Mesendoderm (in vitro differentiated cells): ENCODE measurements at regions not wholly inside any gene's neighbourhood (a gene's known extent, or its start where the extent isn't known, plus 50 kb on each side); places are given as distances from the start of the nearest gene placed in this dataset.

Source experiments
- DNase-seq: peaks from one replicate; pipeline ENCODE4 v3.0.0; 2013
- H2AK5ac ChIP-seq: 2 replicates; pipeline ENCODE4 v1.6.1; 2013; ENCODE audit warnings: low read length, inconsistent platforms
- H2BK120ac ChIP-seq: 2 replicates; pipeline ENCODE4 v1.6.1; 2013; ENCODE audit warnings: low read depth, mild to moderate bottlenecking, low read length, moderate library complexity, mixed read lengths
- H2BK15ac ChIP-seq: replicated peaks from 2 replicates; pipeline ENCODE4 v1.6.1; 2013; ENCODE audit warnings: low read depth, mild to moderate bottlenecking, moderate library complexity
- H2BK5ac ChIP-seq: 2 replicates; pipeline ENCODE4 v1.6.1; 2013; ENCODE audit warnings: low read length, inconsistent platforms
- H3K18ac ChIP-seq: 2 replicates; pipeline ENCODE4 v1.6.1; 2013; ENCODE audit warnings: mild to moderate bottlenecking, low read length, mixed read lengths
- H3K23ac ChIP-seq: one replicate; pipeline ENCODE4 v1.6.1; 2013; ENCODE audit warnings: low read length
- H3K27ac ChIP-seq: 2 replicates; pipeline ENCODE4 v1.5.1; 2013; ENCODE audit warnings: low read depth, mild to moderate bottlenecking, inconsistent platforms, low read length, moderate library complexity
- H3K27me3 ChIP-seq: 2 replicates; pipeline ENCODE4 v1.6.1; 2013; ENCODE audit warnings: low read length, control low read depth, mild to moderate bottlenecking, inconsistent platforms; ENCODE audit not compliant: insufficient read depth, poor library complexity
- H3K36me3 ChIP-seq: 2 replicates; pipeline ENCODE4 v1.6.1; 2013; ENCODE audit warnings: low read length, inconsistent platforms; ENCODE audit not compliant: control insufficient read depth, insufficient read depth
- H3K4ac ChIP-seq: one replicate; pipeline ENCODE4 v1.6.1; 2013; ENCODE audit warnings: low read depth, mild to moderate bottlenecking, low read length, moderate library complexity
- H3K4me1 ChIP-seq: 2 replicates; pipeline ENCODE4 v1.6.1; 2013; ENCODE audit warnings: low read depth, low read length, inconsistent platforms; ENCODE audit not compliant: control insufficient read depth
- H3K4me2 ChIP-seq: 2 replicates; pipeline ENCODE4 v1.6.1; 2013; ENCODE audit warnings: low read length
- H3K4me3 ChIP-seq: 2 replicates; pipeline ENCODE4 v1.5.1; 2013; ENCODE audit warnings: mild to moderate bottlenecking, low read length
- H3K56ac ChIP-seq: one replicate; pipeline ENCODE4 v1.6.1; 2013; ENCODE audit warnings: low read length
- H3K79me1 ChIP-seq: 2 replicates; pipeline ENCODE4 v1.6.1; 2013; ENCODE audit warnings: low read length, inconsistent platforms
- H3K79me2 ChIP-seq: 2 replicates; pipeline ENCODE4 v1.6.1; 2013; ENCODE audit warnings: mild to moderate bottlenecking, low read length; ENCODE audit not compliant: control insufficient read depth, insufficient read depth
- H3K9ac ChIP-seq: 2 replicates; pipeline ENCODE4 v1.6.1; 2013; ENCODE audit warnings: low read length, inconsistent platforms
- H4K5ac ChIP-seq: one replicate; pipeline ENCODE4 v1.6.1; 2013; ENCODE audit warnings: low read length
- H4K8ac ChIP-seq: one replicate; pipeline ENCODE4 v1.6.1; 2013; ENCODE audit warnings: low read depth, mild to moderate bottlenecking, control low read depth, low read length, moderate library complexity
- WGBS: extraction: QIAGEN DNeasy Blood & Tissue Kit; methylation state at CpG from one replicate; pipeline ENCODE4 v1.1.7; 2013; ENCODE audit warnings: low lambda C conversion rate, missing lambda C conversion rate; ENCODE audit not compliant: insufficient coverage; ENCODE audit errors: extremely low coverage; 5-methylcytosine and 5-hydroxymethylcytosine counted together

DNA sequence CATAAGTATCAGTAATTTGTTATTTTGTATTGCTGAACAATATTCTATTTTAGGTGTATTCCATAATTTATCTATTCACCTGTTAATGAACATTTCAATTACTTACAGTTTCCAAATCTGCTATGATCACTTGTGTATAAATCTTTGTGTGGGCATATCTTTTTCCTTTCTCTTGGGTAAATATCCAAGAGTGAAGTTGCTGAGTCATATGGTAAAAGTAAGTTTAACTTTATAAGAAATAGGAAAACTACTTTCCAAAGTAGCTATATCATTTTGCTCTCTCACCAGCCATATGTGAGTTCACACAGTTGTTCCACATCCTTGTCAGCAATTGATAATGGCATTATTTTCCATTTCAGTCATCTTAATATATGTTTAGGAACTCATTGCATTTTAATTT, 66.6 kb upstream of the KITLG start:
- Histone ChIP-seq H4K8ac (no peak overlapping the region), H3K4me2 (no peak overlapping the region), H4K5ac (no peak overlapping the region), H3K23ac (no peak overlapping the region), H3K56ac (no peak overlapping the region), H3K4ac (no peak overlapping the region), H3K4me3 (no peak overlapping the region), H3K79me1 (no peaks in the 10 kb centered on the region), H2BK120ac (no peak overlapping the region), H2AK5ac (no peak overlapping the region), H3K36me3 (no peaks in the 10 kb centered on the region), H3K27me3 (no peaks in the 10 kb centered on the region), H3K27ac (no peak overlapping the region), H3K79me2 (no peaks in the 10 kb centered on the region), H2BK15ac (no peak overlapping the region), H2BK5ac (no peak overlapping the region), H3K9ac (no peak overlapping the region), H3K18ac (no peak overlapping the region), H3K4me1 (no peaks in the 10 kb centered on the region)
- DNase-seq: no peak

GRCh38 chr12:88645816-88646215, 65.5 kb upstream of the KITLG start:
- Histone ChIP-seq H3K79me2 (no peaks in the 10 kb centered on the region), H2BK5ac (no peak overlapping the region), H4K5ac (no peak overlapping the region), H3K27ac (no peak overlapping the region), H4K8ac (no peak overlapping the region), H3K79me1 (no peaks in the 10 kb centered on the region), H3K56ac (no peak overlapping the region), H2BK15ac (no peak overlapping the region), H3K27me3 (no peaks in the 10 kb centered on the region), H2AK5ac (no peak overlapping the region), H2BK120ac (no peak overlapping the region), H3K36me3 (no peaks in the 10 kb centered on the region), H3K4me1 (no peaks in the 10 kb centered on the region), H3K18ac (no peak overlapping the region), H3K9ac (no peak overlapping the region), H3K4ac (no peak overlapping the region), H3K4me3 (no peak overlapping the region), H3K4me2 (no peak overlapping the region), H3K23ac (no peak overlapping the region)
- no CpG with 5 or more reads among the region's 1 CpG for WGBS
- no peak for DNase-seq

DNA sequence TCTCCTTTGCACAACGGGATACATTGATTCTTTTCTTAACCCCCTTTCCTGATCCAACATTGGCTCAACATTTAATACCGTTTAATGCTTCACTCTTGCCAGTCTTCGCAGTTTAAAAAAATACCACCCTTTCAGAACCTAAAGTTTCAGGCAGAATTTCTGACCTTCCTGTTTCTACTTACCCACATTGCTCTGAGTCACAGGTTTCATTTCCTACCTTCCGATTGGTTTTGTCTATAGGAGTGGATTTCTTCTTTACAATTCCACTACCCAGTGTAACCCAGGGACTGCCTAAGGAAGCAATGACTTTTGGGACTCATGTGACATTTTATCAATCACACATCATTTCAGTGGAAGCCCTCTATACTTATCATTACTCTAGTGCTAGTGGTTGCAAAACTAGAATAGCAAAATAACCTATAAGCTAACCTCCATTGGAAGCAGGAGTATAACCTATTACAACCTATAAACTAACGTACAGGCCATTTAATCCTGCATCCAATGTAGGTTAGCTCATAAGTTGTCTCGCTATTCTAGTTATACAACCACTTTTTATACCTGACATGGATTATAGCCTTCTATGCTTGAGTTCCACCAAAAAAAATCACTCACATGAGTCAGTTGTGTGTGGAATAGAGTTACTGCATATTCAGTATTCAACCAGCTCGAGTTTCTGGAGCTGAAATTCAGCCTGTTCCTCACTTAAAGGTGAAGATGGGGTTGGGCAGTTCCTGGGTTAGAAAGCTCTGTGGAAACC, 64.9 kb upstream of the KITLG start:
- Histone ChIP-seq H3K23ac (no peak overlapping the region), H4K8ac (no peak overlapping the region), H3K79me2 (no peaks in the 10 kb centered on the region), H3K27me3 (no peaks in the 10 kb centered on the region), H2AK5ac (no peak overlapping the region), H3K36me3 (no peaks in the 10 kb centered on the region), H3K4me3 (no peak overlapping the region), H3K56ac (no peak overlapping the region), H2BK15ac (no peak overlapping the region), H2BK120ac (no peak overlapping the region), H3K9ac (no peak overlapping the region), H4K5ac (no peak overlapping the region), H3K27ac (no peak overlapping the region), H3K79me1 (no peaks in the 10 kb centered on the region), H3K4me2 (no peak overlapping the region), H3K4me1 (no peaks in the 10 kb centered on the region), H2BK5ac (no peak overlapping the region), H3K4ac (no peak overlapping the region), H3K18ac (no peak overlapping the region)
- no peak for DNase-seq
- no CpG with 5 or more reads among the region's 7 CpGs for WGBS

GRCh38 chr12:88643685-88644084, 63.4 kb upstream of the KITLG start:
- H3K23ac ChIP-seq: no peak overlapping the region
- no CpG with 5 or more reads among the region's 2 CpGs for WGBS
- H2BK5ac ChIP-seq: no peak overlapping the region
- no peaks in the 10 kb centered on the region for H3K27me3 ChIP-seq
- no peak overlapping the region for H3K56ac ChIP-seq
- no peak overlapping the region for H3K4me2 ChIP-seq
- no peak overlapping the region for H2BK120ac ChIP-seq
- no peak overlapping the region for H3K9ac ChIP-seq
- no peak overlapping the region for H2BK15ac ChIP-seq
- no peak overlapping the region for H3K18ac ChIP-seq
- H3K4ac ChIP-seq: no peak overlapping the region
- no peaks in the 10 kb centered on the region for H3K79me1 ChIP-seq
- H4K5ac ChIP-seq: no peak overlapping the region
- no peaks in the 10 kb centered on the region for H3K79me2 ChIP-seq
- H3K36me3 ChIP-seq: no peaks in the 10 kb centered on the region
- H4K8ac ChIP-seq: no peak overlapping the region
- H3K4me1 ChIP-seq: no peaks in the 10 kb centered on the region
- no peak overlapping the region for H2AK5ac ChIP-seq
- DNase-seq: no peak
- H3K27ac ChIP-seq: no peak overlapping the region
- H3K4me3 ChIP-seq: no peak overlapping the region

GRCh38 chr12:88642675-88643431, 62.6 kb upstream of the KITLG start:
- H2AK5ac ChIP-seq: no peak overlapping the region
- no peak overlapping the region for H3K4me2 ChIP-seq
- no peak overlapping the region for H3K27ac ChIP-seq
- no peak overlapping the region for H3K9ac ChIP-seq
- H3K4me1 ChIP-seq: no peaks in the 10 kb centered on the region
- no peak overlapping the region for H2BK5ac ChIP-seq
- no peak overlapping the region for H3K23ac ChIP-seq
- no peaks in the 10 kb centered on the region for H3K79me1 ChIP-seq
- H3K4me3 ChIP-seq: no peak overlapping the region
- no peak overlapping the region for H3K18ac ChIP-seq
- WGBS: no CpG with 5 or more reads among the region's 1 CpG
- H4K8ac ChIP-seq: no peak overlapping the region
- H2BK120ac ChIP-seq: no peak overlapping the region
- no peaks in the 10 kb centered on the region for H3K36me3 ChIP-seq
- no peak overlapping the region for H3K56ac ChIP-seq
- no peaks in the 10 kb centered on the region for H3K27me3 ChIP-seq
- H4K5ac ChIP-seq: no peak overlapping the region
- no peak overlapping the region for H2BK15ac ChIP-seq
- no peak overlapping the region for H3K4ac ChIP-seq
- H3K79me2 ChIP-seq: no peaks in the 10 kb centered on the region
- no peak for DNase-seq
